Gastroesophageal sphincter (tissue), 3 donors: ENCODE measurements at regions not wholly inside any gene's neighbourhood (a gene's known extent, or its start where the extent isn't known, plus 50 kb on each side); places are given as distances from the start of the nearest gene placed in this dataset.

ENCODE experiments used
- POLR2A ChIP-seq, 2 donors: fragments of 450-650 bp; IDR thresholded peaks; one replicate each; pipeline ENCODE4 v1.6.1; 2017; ENCODE audit warnings: antibody characterized with exemption in 2 of 2, mild to moderate bottlenecking in 2 of 2, moderate library complexity in 1 of 2
- TF ChIP-seq, protein P1 (sequence below), 4 experiments: fragments of 200-600 bp in 2 of 4; fragments of 450-650 bp in 2 of 4; sonication (generic) in 1 of 4; IDR thresholded peaks; one replicate each; pipeline ENCODE4 v1.5.1; 2017 to 2019; ENCODE audit warnings: antibody characterized with exemption in 4 of 4, mild to moderate bottlenecking in 2 of 4, moderate library complexity in 2 of 4

DNA sequence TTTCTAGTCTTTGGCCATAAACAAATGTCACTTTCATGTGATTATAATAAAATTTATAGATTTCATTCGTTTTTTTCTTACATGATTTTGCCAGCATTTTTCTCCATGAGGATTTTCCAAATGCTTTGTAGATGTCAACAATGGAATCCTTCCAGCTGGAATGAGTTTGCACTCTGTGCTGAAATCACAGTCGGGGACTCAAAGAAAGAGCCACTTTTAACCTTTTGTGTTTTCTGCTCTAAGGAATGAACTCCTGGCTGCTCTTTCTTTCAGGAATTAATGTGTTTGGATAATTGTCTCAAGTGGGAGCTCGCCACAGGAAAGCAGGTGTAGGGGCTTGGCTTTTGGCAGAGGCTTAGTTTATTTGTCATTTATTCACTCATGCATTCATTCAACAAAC, 372.3 kb upstream of the SALL1 start:
- TF ChIP-seq, protein P1, sequence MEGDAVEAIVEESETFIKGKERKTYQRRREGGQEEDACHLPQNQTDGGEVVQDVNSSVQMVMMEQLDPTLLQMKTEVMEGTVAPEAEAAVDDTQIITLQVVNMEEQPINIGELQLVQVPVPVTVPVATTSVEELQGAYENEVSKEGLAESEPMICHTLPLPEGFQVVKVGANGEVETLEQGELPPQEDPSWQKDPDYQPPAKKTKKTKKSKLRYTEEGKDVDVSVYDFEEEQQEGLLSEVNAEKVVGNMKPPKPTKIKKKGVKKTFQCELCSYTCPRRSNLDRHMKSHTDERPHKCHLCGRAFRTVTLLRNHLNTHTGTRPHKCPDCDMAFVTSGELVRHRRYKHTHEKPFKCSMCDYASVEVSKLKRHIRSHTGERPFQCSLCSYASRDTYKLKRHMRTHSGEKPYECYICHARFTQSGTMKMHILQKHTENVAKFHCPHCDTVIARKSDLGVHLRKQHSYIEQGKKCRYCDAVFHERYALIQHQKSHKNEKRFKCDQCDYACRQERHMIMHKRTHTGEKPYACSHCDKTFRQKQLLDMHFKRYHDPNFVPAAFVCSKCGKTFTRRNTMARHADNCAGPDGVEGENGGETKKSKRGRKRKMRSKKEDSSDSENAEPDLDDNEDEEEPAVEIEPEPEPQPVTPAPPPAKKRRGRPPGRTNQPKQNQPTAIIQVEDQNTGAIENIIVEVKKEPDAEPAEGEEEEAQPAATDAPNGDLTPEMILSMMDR (IDR thresholded peaks at IDR 0.05) = no peak
- no peak for TF ChIP-seq POLR2A (IDR thresholded peaks at IDR 0.05)
